ENCODE measurements at regions not wholly inside any gene's neighbourhood (a gene's known extent, or its start where the extent isn't known, plus 50 kb on each side); places are given as distances from the start of the nearest gene placed in this dataset.

- no peak for DNase-seq (ENCODE audit: low read depth)
- H3K4me3 ChIP-seq (ENCODE audit: control insufficient read depth, low read depth, low read length) = no peak overlapping the region
- TF ChIP-seq CTCF (IDR thresholded peaks at IDR 0.05; ENCODE audit: control insufficient read depth, insufficient read depth, low read depth, low read length, missing control alignments) = no peak
These were observed 133.5 kb upstream of the UBE2E3 start for GRCh38 chr2:180846756-180847472.

- H3K4me3 ChIP-seq (ENCODE audit: control insufficient read depth, low read depth, low read length) = no peak overlapping the region
- no peak for TF ChIP-seq CTCF (IDR thresholded peaks at IDR 0.05; ENCODE audit: control insufficient read depth, insufficient read depth, low read depth, low read length, missing control alignments)
- no peak for DNase-seq (ENCODE audit: low read depth)
These were observed 137.9 kb upstream of the UBE2E3 start for GRCh38 chr2:180842461-180842860.

GRCh38 chr2:180840641-180841040 lies 139.8 kb upstream of the UBE2E3 start:
- DNase-seq (ENCODE audit: low read depth) = no peak

GRCh38 chr2:180829836-180830235 lies 150.6 kb upstream of the UBE2E3 start:
- no peak for DNase-seq (ENCODE audit: low read depth)
- TF ChIP-seq CTCF (IDR thresholded peaks at IDR 0.05; ENCODE audit: control insufficient read depth, insufficient read depth, low read depth, low read length, missing control alignments) = no peak
- H3K4me3 ChIP-seq (ENCODE audit: control insufficient read depth, low read depth, low read length) = no peak overlapping the region

More at GRCh38 chr2:180840641-180841040, 139.8 kb upstream of the UBE2E3 start:
- no peak overlapping the region for H3K4me3 ChIP-seq (ENCODE audit: control insufficient read depth, low read depth, low read length)
- TF ChIP-seq CTCF (IDR thresholded peaks at IDR 0.05; ENCODE audit: control insufficient read depth, insufficient read depth, low read depth, low read length, missing control alignments) = no peak

GRCh38 chr2:180829261-180829660 lies 151.1 kb upstream of the UBE2E3 start:
- no peak for DNase-seq (ENCODE audit: low read depth)
- H3K4me3 ChIP-seq (ENCODE audit: control insufficient read depth, low read depth, low read length) = no peak overlapping the region
- no peak for TF ChIP-seq CTCF (IDR thresholded peaks at IDR 0.05; ENCODE audit: control insufficient read depth, insufficient read depth, low read depth, low read length, missing control alignments)

GRCh38 chr2:180828756-180829155 lies 151.6 kb upstream of the UBE2E3 start:
- no peak overlapping the region for H3K4me3 ChIP-seq (ENCODE audit: control insufficient read depth, low read depth, low read length)
- DNase-seq (ENCODE audit: low read depth) = no peak
- TF ChIP-seq CTCF (IDR thresholded peaks at IDR 0.05; ENCODE audit: control insufficient read depth, insufficient read depth, low read depth, low read length, missing control alignments) = no peak
